ENCODE measurements at regions not wholly inside any gene's neighbourhood (a gene's known extent, or its start where the extent isn't known, plus 50 kb on each side); places are given as distances from the start of the nearest gene placed in this dataset.

DNA sequence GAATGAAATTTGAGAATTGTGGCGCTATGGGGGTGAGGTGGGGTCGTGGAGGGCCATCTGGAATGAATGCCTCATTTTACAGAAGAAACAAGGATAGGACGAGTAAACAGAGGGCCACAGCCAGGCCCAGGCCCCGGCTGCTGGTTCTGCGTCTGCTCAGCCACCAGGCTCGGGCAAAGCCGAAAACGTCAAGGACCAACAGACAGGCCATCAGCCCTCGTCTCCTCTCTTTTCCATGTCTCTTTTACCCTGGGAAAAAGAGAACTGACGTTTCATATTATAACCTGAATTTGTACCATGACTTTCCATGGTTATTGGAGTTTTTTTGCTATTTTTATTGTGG lies 212.4 kb upstream of the ARID1B start:
- Histone ChIP-seq H3K4me2 (ENCODE audit: low read length) (no peak overlapping the region), H3K9me3 (ENCODE audit: control insufficient read depth, low read length) (no peaks in the 10 kb centered on the region), H3K27me3 (ENCODE audit: control insufficient read depth, insufficient read depth, low read length) (no peaks in the 10 kb centered on the region), H3K79me2 (no peaks in the 10 kb centered on the region), H3K4me3 (ENCODE audit: low read depth, low read length) (no peak overlapping the region), H2AFZ (peak overlapping the region; percentile 70), H3K9ac (no peak overlapping the region), H3K27ac (no peak overlapping the region), H3K4me1 (no peaks in the 10 kb centered on the region), H3K36me3 (ENCODE audit: control insufficient read depth, insufficient read depth, low read length) (no peaks in the 10 kb centered on the region)
- TF ChIP-seq, protein P1, sequence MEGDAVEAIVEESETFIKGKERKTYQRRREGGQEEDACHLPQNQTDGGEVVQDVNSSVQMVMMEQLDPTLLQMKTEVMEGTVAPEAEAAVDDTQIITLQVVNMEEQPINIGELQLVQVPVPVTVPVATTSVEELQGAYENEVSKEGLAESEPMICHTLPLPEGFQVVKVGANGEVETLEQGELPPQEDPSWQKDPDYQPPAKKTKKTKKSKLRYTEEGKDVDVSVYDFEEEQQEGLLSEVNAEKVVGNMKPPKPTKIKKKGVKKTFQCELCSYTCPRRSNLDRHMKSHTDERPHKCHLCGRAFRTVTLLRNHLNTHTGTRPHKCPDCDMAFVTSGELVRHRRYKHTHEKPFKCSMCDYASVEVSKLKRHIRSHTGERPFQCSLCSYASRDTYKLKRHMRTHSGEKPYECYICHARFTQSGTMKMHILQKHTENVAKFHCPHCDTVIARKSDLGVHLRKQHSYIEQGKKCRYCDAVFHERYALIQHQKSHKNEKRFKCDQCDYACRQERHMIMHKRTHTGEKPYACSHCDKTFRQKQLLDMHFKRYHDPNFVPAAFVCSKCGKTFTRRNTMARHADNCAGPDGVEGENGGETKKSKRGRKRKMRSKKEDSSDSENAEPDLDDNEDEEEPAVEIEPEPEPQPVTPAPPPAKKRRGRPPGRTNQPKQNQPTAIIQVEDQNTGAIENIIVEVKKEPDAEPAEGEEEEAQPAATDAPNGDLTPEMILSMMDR (IDR thresholded peaks at IDR 0.05) = no peak

DNA sequence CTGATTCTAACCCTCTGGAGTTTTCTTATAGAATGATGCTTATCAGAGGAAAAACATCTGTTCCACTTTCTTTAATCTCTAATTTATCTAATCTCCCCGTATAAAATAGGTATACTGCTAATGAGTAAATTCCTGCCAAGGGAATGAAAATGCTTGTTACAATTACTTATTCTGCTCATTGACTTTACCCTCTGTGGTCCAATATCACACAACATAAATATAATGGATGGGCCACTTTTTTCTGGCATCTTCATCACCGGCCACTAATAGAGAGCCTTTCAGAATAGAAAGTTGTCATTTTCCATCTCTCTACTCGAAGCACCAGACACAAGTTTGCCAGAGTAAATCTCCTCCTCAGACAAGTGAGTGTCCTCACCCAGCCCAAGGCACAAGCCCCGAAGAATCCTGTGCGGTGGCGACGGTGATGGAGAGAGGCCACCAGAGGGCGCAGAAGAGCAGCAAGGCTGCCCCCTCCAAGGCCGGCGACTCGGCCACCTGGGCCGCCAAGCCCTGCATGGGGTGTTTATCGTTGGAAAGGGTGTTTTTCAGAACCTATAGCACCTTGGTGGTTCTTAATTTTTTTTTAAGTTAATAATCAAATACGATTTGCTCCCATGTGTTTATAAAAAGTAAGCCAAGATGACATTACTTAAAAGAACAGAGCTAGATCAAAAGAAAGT lies 212.9 kb upstream of the ARID1B start:
- H3K9ac ChIP-seq = no peak overlapping the region
- H3K27me3 ChIP-seq (ENCODE audit: control insufficient read depth, insufficient read depth, low read length) = no peaks in the 10 kb centered on the region
- TF ChIP-seq, protein P1 (IDR thresholded peaks at IDR 0.05) = peak; percentile 97
- H3K79me2 ChIP-seq = no peaks in the 10 kb centered on the region
- H3K4me1 ChIP-seq = no peaks in the 10 kb centered on the region
- H3K4me2 ChIP-seq (ENCODE audit: low read length) = no peak overlapping the region
- peak overlapping the region; percentile 70 for H2AFZ ChIP-seq
- H3K36me3 ChIP-seq (ENCODE audit: control insufficient read depth, insufficient read depth, low read length) = no peaks in the 10 kb centered on the region
- no peaks in the 10 kb centered on the region for H3K9me3 ChIP-seq (ENCODE audit: control insufficient read depth, low read length)
- no peak overlapping the region for H3K27ac ChIP-seq
- H3K4me3 ChIP-seq (ENCODE audit: low read depth, low read length) = no peak overlapping the region

DNA sequence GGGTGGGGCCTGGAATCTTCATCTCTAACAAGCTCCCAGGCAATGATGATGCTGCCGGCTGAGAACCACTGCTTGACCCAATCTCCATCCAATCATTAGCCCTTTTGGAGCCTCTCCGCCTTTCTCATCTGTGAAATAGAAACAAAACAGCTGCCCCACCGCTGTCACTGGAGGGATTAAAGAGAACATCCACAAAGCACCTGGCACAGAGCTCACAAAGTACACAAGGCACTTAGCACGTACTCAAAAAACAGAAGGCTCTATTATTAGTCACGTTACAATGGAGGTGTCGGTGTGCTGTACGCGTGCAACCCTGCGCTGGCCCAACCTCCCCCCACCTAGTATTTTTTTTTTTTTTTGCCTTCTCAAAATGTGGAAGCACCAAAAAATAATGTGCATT lies 213.5 kb upstream of the ARID1B start:
- H3K36me3 ChIP-seq (ENCODE audit: control insufficient read depth, insufficient read depth, low read length) = no peaks in the 10 kb centered on the region
- H3K9me3 ChIP-seq (ENCODE audit: control insufficient read depth, low read length) = no peaks in the 10 kb centered on the region
- H3K4me1 ChIP-seq = no peaks in the 10 kb centered on the region
- H3K9ac ChIP-seq = no peak overlapping the region
- H3K27me3 ChIP-seq (ENCODE audit: control insufficient read depth, insufficient read depth, low read length) = no peaks in the 10 kb centered on the region
- H3K27ac ChIP-seq = no peak overlapping the region
- TF ChIP-seq, protein P1 (IDR thresholded peaks at IDR 0.05) = no peak
- no peaks in the 10 kb centered on the region for H3K79me2 ChIP-seq
- no peak overlapping the region for H3K4me2 ChIP-seq (ENCODE audit: low read length)
- H2AFZ ChIP-seq = no peak overlapping the region
- H3K4me3 ChIP-seq (ENCODE audit: low read depth, low read length) = no peak overlapping the region

DNA sequence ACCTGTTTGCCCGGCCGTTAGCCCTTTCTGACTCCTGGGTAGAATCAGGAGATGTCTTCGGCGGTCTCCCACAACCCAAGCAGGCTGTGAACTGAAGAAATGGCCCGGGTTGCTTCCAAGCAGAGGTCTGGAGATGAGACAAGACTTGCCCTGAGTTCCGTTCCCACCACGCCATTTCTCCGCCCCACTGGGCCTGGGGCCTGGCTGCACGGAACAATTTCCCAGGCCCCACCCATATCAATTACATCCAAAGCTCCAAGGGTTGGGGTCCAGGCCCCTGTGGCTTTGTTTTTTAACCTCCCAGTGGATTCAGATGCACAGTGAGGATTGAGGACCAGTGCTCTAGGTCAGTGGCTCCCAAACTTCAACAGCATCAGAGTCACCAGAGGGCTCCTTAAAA lies 214.5 kb upstream of the ARID1B start:
- H3K4me2 ChIP-seq (ENCODE audit: low read length) = no peak overlapping the region
- no peaks in the 10 kb centered on the region for H3K36me3 ChIP-seq (ENCODE audit: control insufficient read depth, insufficient read depth, low read length)
- H3K4me1 ChIP-seq = no peaks in the 10 kb centered on the region
- no peaks in the 10 kb centered on the region for H3K9me3 ChIP-seq (ENCODE audit: control insufficient read depth, low read length)
- H3K79me2 ChIP-seq = no peaks in the 10 kb centered on the region
- H3K27me3 ChIP-seq (ENCODE audit: control insufficient read depth, insufficient read depth, low read length) = no peaks in the 10 kb centered on the region
- no peak overlapping the region for H2AFZ ChIP-seq
- H3K4me3 ChIP-seq (ENCODE audit: low read depth, low read length) = no peak overlapping the region
- no peak overlapping the region for H3K9ac ChIP-seq
- H3K27ac ChIP-seq = no peak overlapping the region
- TF ChIP-seq, protein P1 (IDR thresholded peaks at IDR 0.05) = no peak

DNA sequence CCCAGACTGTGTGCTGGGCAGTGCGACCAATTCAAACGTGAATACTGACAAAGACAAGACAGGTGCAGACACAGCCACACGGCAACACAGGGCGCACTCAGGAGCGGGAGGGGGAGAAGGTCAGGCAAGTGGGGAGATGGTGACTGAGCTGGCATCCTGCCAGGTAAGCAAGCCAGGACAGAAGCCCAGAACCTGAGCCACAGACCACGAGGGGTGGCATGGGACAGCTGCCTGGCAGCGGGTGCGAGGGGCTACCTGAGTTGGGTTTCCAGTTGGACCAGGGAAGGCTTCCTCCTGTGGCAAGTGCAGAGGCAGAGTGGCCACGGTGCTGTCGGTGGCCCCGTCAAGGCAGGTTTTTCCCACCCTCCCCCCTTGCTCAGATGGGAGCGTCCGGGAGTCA lies 215.2 kb upstream of the ARID1B start:
- no peaks in the 10 kb centered on the region for H3K36me3 ChIP-seq (ENCODE audit: control insufficient read depth, insufficient read depth, low read length)
- no peaks in the 10 kb centered on the region for H3K9me3 ChIP-seq (ENCODE audit: control insufficient read depth, low read length)
- no peak overlapping the region for H3K27ac ChIP-seq
- TF ChIP-seq, protein P1 (IDR thresholded peaks at IDR 0.05) = no peak
- H3K9ac ChIP-seq = no peak overlapping the region
- no peak overlapping the region for H3K4me3 ChIP-seq (ENCODE audit: low read depth, low read length)
- H3K79me2 ChIP-seq = no peaks in the 10 kb centered on the region
- no peaks in the 10 kb centered on the region for H3K27me3 ChIP-seq (ENCODE audit: control insufficient read depth, insufficient read depth, low read length)
- H3K4me1 ChIP-seq = no peaks in the 10 kb centered on the region
- no peak overlapping the region for H2AFZ ChIP-seq
- H3K4me2 ChIP-seq (ENCODE audit: low read length) = no peak overlapping the region
